HCT116 (cell line): ENCODE measurements at regions not wholly inside any gene's neighbourhood (a gene's known extent, or its start where the extent isn't known, plus 50 kb on each side); places are given as distances from the start of the nearest gene placed in this dataset.

Experiments
- ATAC-seq: fragments of 200-7000 bp; cut with Tn5 transposase; 2 replicates; pipeline ENCODE4 v1.9.1; 2020; ENCODE audit warnings: mild to moderate bottlenecking, moderate library complexity
- BruUV-seq: library from RNA; stranded (reverse); fragments of 400-500 nt; replicated peaks from 2 replicates; lab custom pipeline; 2021; lab: Mats Ljungman, UMichigan
- CTCF ChIA-PET: fragments of 300-600 bp; sonication (Branson Sonifier 250); formaldehyde crosslinking; loops from one replicate; lab custom pipeline; 2021; ENCODE audit warnings: antibody characterized with exemption; lab: Charles Lee
- POLR2A ChIA-PET: fragments of 300-600, 350-600 bp; sonication (Branson Sonifier 250); formaldehyde crosslinking; loops from one replicate; lab custom pipeline; 2021; ENCODE audit warnings: antibody characterized with exemption; lab: Charles Lee
- RAD21 ChIA-PET, 2 experiments: fragments of 300-600 bp; sonication (Branson Sonifier 250); formaldehyde crosslinking; loops; one replicate each; lab custom pipeline; 2023; ENCODE audit warnings: low total read pairs in 2 of 2; ENCODE audit not compliant: uncharacterized antibody in 2 of 2, unreplicated experiment in 2 of 2, low non-redundant PET in 1 of 2; lab: Charles Lee
- DNase-seq: peaks from one replicate; pipeline ENCODE4 v3.0.0-alpha.2; 2010; ENCODE audit warnings: low read depth, low spot score
- H2AFZ ChIP-seq: fragments of 200-600 bp; shearing (Covaris generic), sonication (generic); 2 replicates; pipeline ENCODE4 v1.6.1; 2017; ENCODE audit warnings: low read depth, mixed run types, mixed read lengths, antibody characterized with exemption, low read length; ENCODE audit not compliant: poor library complexity, severe bottlenecking
- H3K27ac ChIP-seq: 2 replicates; pipeline ENCODE4 v1.5.1; 2012; ENCODE audit warnings: low read depth, low read length
- H3K27me3 ChIP-seq: fragments of 200-600 bp; sonication (generic); 2 replicates; pipeline ENCODE4 v1.6.1; 2016; ENCODE audit warnings: mixed run types, low read length, mixed read lengths; ENCODE audit not compliant: insufficient read depth
- H3K36me3 ChIP-seq, 2 experiments: fragments of 200-500 bp in 1 of 2; fragments of 200-600 bp in 1 of 2; sonication (Bioruptor generic) in 1 of 2; sonication (generic) in 1 of 2; 2 replicates each; pipeline versions ENCODE4 v1.5.1 to v1.6.1; 2014 to 2016; ENCODE audit warnings: low read length in 2 of 2, inconsistent platforms in 1 of 2, mixed read lengths in 1 of 2, mixed run types in 1 of 2; ENCODE audit not compliant: insufficient read depth in 2 of 2, control insufficient read depth in 1 of 2
- H3K4me1 ChIP-seq, 2 experiments: fragments of 200-600 bp in 1 of 2; sonication (generic) in 1 of 2; 2 replicates each; pipeline versions ENCODE4 v1.5.1 to v1.6.1; 2012 to 2017; ENCODE audit warnings: low read length in 2 of 2, inconsistent platforms in 1 of 2, mild to moderate bottlenecking in 1 of 2, mixed read lengths in 1 of 2, mixed run types in 1 of 2, moderate library complexity in 1 of 2; ENCODE audit not compliant: insufficient read depth in 2 of 2, control insufficient read depth in 1 of 2
- H3K4me2 ChIP-seq: fragments of 200-600 bp; sonication (generic); 2 replicates; pipeline ENCODE4 v1.6.1; 2017; ENCODE audit warnings: mixed run types, low read length, mixed read lengths
- H3K4me3 ChIP-seq, 2 experiments: fragments of 200-600 bp in 1 of 2; sonication (generic) in 1 of 2; replicated peaks in 1 of 2; 2 replicates each; pipeline ENCODE4 v1.5.1; 2011 to 2016; ENCODE audit warnings: low read length in 2 of 2, control low read depth in 1 of 2, low read depth in 1 of 2, mild to moderate bottlenecking in 1 of 2, mixed read lengths in 1 of 2, mixed run types in 1 of 2
- H3K79me2 ChIP-seq: fragments of 200-600 bp; sonication (generic); 2 replicates; pipeline ENCODE4 v1.6.1; 2017; ENCODE audit warnings: mild to moderate bottlenecking, mixed run types, low read length, moderate library complexity, mixed read lengths; ENCODE audit not compliant: insufficient read depth
- H3K9ac ChIP-seq: fragments of 200-600 bp; sonication (generic); 2 replicates; pipeline ENCODE4 v1.6.1; 2016; ENCODE audit warnings: low read length, mixed read lengths
- H3K9me2 ChIP-seq: fragments of 200-600 bp; sonication (generic), shearing (Covaris generic); 2 replicates; pipeline ENCODE4 v1.6.1; 2017; ENCODE audit warnings: mixed run types, mild to moderate bottlenecking, moderate library complexity; ENCODE audit not compliant: insufficient read depth
- H3K9me3 ChIP-seq, 2 experiments: fragments of 200-500 bp in 1 of 2; fragments of 200-600 bp in 1 of 2; sonication (Bioruptor generic) in 1 of 2; sonication (generic) in 1 of 2; 2 replicates each; pipeline ENCODE4 v1.6.1; 2014 to 2017; ENCODE audit warnings: low read length in 2 of 2, mixed read lengths in 2 of 2, inconsistent platforms in 1 of 2, low read depth in 1 of 2, mild to moderate bottlenecking in 1 of 2, mixed run types in 1 of 2, moderate library complexity in 1 of 2; ENCODE audit not compliant: control insufficient read depth in 1 of 2, insufficient read depth in 1 of 2
- H4K20me1 ChIP-seq: fragments of 200-600 bp; sonication (generic), shearing (Covaris generic); 2 replicates; pipeline ENCODE4 v1.6.1; 2017; ENCODE audit warnings: mixed run types, mild to moderate bottlenecking, moderate library complexity; ENCODE audit not compliant: insufficient read depth
- ELF1 ChIP-seq: IDR thresholded peaks from 2 replicates; pipeline ENCODE4 v1.6.1; 2012; ENCODE audit warnings: low read depth, borderline replicate concordance
- FOSL1 ChIP-seq: IDR thresholded peaks from 2 replicates; pipeline ENCODE4 v1.6.1; 2012; ENCODE audit warnings: low read depth
- JUND ChIP-seq: IDR thresholded peaks from 2 replicates; pipeline ENCODE4 v1.6.1; 2012
- SP1 ChIP-seq: IDR thresholded peaks from 2 replicates; pipeline ENCODE4 v1.6.1; 2012; ENCODE audit warnings: low read depth
- TCF7L2 ChIP-seq: IDR thresholded peaks from 2 replicates; pipeline ENCODE4 v1.7.0; 2011; ENCODE audit warnings: borderline replicate concordance, inconsistent platforms; ENCODE audit not compliant: insufficient read depth, insufficient read length; ENCODE audit errors: extremely low read depth
- ZBTB33 ChIP-seq: IDR thresholded peaks from 2 replicates; pipeline ENCODE4 v1.6.1; 2011; ENCODE audit warnings: mild to moderate bottlenecking, low read length, moderate library complexity; ENCODE audit not compliant: insufficient replicate concordance; ENCODE audit errors: extremely low read depth
- ZFX ChIP-seq: fragments of 450-650 bp; IDR thresholded peaks from 2 replicates; pipeline ENCODE4 v1.6.1; 2017
- intact Hi-C: fragments of 100-400 bp; cut with micrococcal nuclease; formaldehyde crosslinking; loops from 2 replicates; pipeline ENCODE4 v1.10.0; 2022

- no peak for TF ChIP-seq ZBTB33
- no peak for TF ChIP-seq SP1
- no peak for TF ChIP-seq TCF7L2
- TF ChIP-seq ZFX = no peak
Measured at GRCh38 chr16:86823125-86823524, 244.8 kb downstream of the FOXL1 start (continued).

- DNase-seq (no peak), ATAC-seq (peak; percentile 67)
- Histone ChIP-seq H3K9me2 (no peaks in the 10 kb centered on the region), H3K4me1 (peaks cover 11% of the 10 kb centered on the region in 2 experiments; a peak in 3 of 4 replicates), H3K27me3 (peaks cover 70% of the 10 kb centered on the region), H3K27ac (no peak overlapping the region), H3K36me3 (no peaks in the 10 kb centered on the region), H3K4me3 (no peak overlapping the region), H3K4me2 (peak overlapping the region; percentile 2; the same call in 1 of the 2 replicates), H2AFZ (no peak overlapping the region), H3K9ac (no peak overlapping the region), H4K20me1 (no peaks in the 10 kb centered on the region), H3K9me3 (no peaks in the 10 kb centered on the region), H3K79me2 (no peaks in the 10 kb centered on the region)
- RAD21 ChIA-PET = no interaction called here
- POLR2A ChIA-PET = no interaction called here
- BruUV-seq = no TSS peak
- intact Hi-C loops = no loop called here
- CTCF ChIA-PET = interaction anchor here (1.2 to 1.6 kb wide), 2 partner anchors 50 to 260 kb away, joined by 3 to 5 read pairs; no protein-coding TSS in a partner anchor
- peak; percentile 18; the same call in 1 of the 2 replicates for TF ChIP-seq FOSL1
- TF ChIP-seq JUND = peak; percentile 32
- no peak for TF ChIP-seq ELF1
- TF ChIP-seq, all 23 proteins: peak for 2
Measured at GRCh38 chr16:86823888-86824671, 245.7 kb downstream of the FOXL1 start.
